Bronchial epithelial cell (primary cell): ENCODE measurements at regions not wholly inside any gene's neighbourhood (a gene's known extent, or its start where the extent isn't known, plus 50 kb on each side); places are given as distances from the start of the nearest gene placed in this dataset.

Experiments
- DNase-seq: peaks from one replicate; pipeline ENCODE4 v3.0.0-alpha.2; 2010; ENCODE audit warnings: low read depth
- FAIRE-seq: peaks from 2 replicates; lab custom pipeline; 2011; peaks lifted over from hg19 to GRCh38; lab: Jason Lieb, UNC
- H3K27me3 ChIP-seq: 2 replicates; pipeline ENCODE4 v1.5.1; 2011; ENCODE audit warnings: low read length; ENCODE audit not compliant: control insufficient read depth, insufficient read depth
- H3K36me3 ChIP-seq: 2 replicates; pipeline ENCODE4 v1.5.1; 2011; ENCODE audit warnings: low read length; ENCODE audit not compliant: control insufficient read depth, insufficient read depth
- H3K4me3 ChIP-seq: 2 replicates; pipeline ENCODE4 v1.5.1; 2011; ENCODE audit warnings: mild to moderate bottlenecking, low read depth, low read length, control low read depth
- TF ChIP-seq, protein P1 (sequence below): IDR thresholded peaks from 2 replicates; pipeline ENCODE4 v1.5.1; 2011; ENCODE audit warnings: mild to moderate bottlenecking, moderate library complexity, low read length, control low read depth, inconsistent platforms; ENCODE audit not compliant: insufficient read depth, severe bottlenecking

DNA sequence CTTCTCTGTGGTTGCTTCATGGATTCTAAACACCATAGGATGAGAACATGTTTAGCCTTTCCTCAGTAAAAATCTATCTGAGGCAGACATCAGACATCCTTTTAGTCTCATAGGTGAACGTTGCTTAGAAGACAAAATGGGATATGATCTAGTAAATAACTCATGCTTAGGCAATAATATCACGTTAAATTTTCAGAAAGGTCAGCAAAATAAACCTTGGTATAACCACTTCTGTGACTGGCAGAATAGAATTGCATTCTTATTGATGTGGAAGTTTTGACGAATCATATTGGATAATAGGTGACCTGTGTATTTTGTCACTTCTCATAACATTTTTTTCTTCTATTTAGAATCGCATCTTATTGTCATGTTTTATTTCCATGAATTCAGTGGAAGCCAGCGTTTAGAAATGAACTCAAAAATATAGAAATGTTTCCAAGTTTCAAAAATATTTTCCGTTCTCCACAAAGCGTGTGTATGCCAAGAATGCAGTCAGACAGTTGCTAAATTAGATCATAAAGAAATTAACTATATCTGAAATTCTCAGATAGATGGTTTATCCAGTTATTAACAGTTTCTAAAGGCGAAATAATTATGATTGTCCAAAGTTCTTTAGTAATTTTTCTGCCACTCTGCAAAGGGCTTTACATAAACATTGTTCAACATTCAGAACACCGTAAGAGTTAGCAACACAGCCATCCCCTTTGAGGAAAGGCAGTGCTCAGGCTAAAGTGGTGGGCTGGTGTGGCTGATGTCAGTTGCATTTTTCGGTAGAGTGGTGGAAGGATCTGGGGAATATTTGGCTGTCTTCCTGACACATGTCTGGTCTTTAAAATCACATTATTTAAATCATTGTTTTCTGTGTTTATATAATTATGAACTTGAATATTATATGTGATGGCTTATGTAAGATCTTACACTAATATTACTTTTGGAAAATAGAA lies 827.2 kb downstream of the MTRR start:
- DNase-seq (no peak), FAIRE-seq (no peak)
- H3K27me3 ChIP-seq, result no peaks in the 10 kb centered on the region
- TF ChIP-seq, protein P1, sequence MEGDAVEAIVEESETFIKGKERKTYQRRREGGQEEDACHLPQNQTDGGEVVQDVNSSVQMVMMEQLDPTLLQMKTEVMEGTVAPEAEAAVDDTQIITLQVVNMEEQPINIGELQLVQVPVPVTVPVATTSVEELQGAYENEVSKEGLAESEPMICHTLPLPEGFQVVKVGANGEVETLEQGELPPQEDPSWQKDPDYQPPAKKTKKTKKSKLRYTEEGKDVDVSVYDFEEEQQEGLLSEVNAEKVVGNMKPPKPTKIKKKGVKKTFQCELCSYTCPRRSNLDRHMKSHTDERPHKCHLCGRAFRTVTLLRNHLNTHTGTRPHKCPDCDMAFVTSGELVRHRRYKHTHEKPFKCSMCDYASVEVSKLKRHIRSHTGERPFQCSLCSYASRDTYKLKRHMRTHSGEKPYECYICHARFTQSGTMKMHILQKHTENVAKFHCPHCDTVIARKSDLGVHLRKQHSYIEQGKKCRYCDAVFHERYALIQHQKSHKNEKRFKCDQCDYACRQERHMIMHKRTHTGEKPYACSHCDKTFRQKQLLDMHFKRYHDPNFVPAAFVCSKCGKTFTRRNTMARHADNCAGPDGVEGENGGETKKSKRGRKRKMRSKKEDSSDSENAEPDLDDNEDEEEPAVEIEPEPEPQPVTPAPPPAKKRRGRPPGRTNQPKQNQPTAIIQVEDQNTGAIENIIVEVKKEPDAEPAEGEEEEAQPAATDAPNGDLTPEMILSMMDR, result no peak
- no peaks in the 10 kb centered on the region for H3K36me3 ChIP-seq
- H3K4me3 ChIP-seq, result no peak overlapping the region

DNA sequence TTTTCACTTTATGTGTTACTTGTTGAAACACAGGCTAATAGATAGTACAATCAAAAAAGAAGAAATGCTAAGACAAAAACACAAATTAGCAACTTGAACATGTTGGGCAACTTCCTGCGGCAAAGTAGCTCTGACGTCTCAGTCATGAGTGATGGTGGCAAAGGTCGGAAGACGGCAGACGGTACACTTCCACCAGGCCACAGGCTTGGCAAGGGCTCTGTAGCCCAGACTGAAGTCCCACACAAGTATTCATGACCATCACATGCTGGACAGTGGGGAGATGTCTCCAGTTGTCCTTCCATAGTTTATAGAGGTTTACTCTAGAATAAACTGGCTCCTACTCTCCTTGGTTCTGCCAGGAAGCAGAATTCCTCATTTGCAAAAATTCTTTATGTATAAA lies 831.3 kb downstream of the MTRR start:
- TF ChIP-seq, protein P1, result no peak
- DNase-seq (no peak), FAIRE-seq (no peak)
- Histone ChIP-seq H3K27me3 (no peaks in the 10 kb centered on the region), H3K4me3 (no peak overlapping the region), H3K36me3 (no peaks in the 10 kb centered on the region)

DNA sequence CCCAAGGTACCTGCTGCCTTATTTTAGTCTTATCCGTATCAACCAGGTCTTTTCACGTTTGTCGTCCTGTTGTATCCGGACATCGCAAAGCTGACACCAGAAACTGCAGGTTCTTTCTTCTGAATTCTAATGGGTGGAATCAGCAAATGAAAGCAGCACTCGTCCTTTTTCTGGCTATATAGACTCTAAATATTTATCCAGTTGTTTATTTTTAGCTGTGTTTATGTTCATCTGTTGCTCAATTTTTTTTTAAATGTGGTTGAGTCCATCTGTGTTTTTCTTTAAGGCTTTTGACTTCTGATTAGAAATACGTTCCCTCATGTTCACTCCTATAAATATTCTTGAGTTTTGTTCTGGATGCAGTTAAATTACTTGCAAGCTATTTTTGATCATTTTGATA lies 831.7 kb downstream of the MTRR start:
- FAIRE-seq (no peak), DNase-seq (no peak)
- H3K36me3 ChIP-seq, result no peaks in the 10 kb centered on the region
- TF ChIP-seq, protein P1, result no peak
- no peaks in the 10 kb centered on the region for H3K27me3 ChIP-seq
- H3K4me3 ChIP-seq, result no peak overlapping the region

DNA sequence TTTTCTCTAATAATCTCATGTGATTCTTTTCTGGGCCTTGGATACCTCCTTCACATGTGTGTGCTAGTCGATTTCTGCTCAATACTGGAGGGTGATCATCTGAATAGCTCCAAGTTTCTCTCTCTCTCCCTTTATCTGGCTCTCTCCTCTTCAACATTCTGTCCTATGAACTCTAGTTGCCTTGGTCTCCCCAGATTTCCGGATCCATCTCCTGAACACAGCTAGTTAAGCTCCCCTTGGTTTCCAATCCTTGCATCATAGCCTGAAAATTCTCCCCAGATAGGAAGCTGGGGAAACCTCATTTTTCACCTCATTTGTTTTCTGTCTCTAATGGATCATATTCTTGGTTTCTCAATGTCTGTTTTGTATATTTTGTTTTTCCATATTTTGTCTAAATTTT lies 832.3 kb downstream of the MTRR start:
- FAIRE-seq (no peak), DNase-seq (no peak)
- Histone ChIP-seq H3K27me3 (no peaks in the 10 kb centered on the region), H3K36me3 (no peaks in the 10 kb centered on the region), H3K4me3 (no peak overlapping the region)
- TF ChIP-seq, protein P1, result no peak

DNA sequence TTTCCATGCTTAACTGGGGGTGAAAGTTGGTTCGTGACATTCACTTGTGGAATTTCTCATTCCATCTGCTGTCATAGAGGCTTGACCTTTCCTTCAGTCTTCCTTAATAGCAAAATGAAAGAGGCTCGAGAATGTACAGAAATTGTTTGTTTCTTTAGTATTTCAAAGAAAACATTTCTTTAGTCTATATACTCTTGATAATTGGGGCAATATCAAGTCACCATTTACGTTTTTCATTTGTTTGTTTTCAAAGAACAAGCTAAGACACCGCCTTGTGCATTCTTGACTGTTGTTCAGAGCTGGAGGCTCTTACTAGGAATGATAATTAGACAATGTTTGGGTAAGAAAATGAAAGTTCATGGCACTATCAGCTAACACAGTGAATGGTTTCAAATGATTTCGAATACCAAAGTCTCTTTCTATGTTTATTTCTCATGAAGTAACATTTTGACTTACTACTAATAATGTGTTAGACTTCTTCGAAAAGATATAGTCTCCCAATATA lies 835.4 kb downstream of the SEMA5A start:
- FAIRE-seq (no peak), DNase-seq (no peak)
- TF ChIP-seq, protein P1, result no peak
- no peaks in the 10 kb centered on the region for H3K36me3 ChIP-seq
- no peaks in the 10 kb centered on the region for H3K27me3 ChIP-seq
- H3K4me3 ChIP-seq, result no peak overlapping the region
